ENCODE measurements at regions not wholly inside any gene's neighbourhood (a gene's known extent, or its start where the extent isn't known, plus 50 kb on each side); places are given as distances from the start of the nearest gene placed in this dataset.

GRCh38 chr17:72387487-72387886, 266.7 kb downstream of the SOX9 start:
- H3K36me3 ChIP-seq, result no peaks in the 10 kb centered on the region
- TF ChIP-seq CTCF (IDR thresholded peaks at IDR 0.05), result no peak
- intact Hi-C loops (cut with DNase I), result no loop called here
- H3K27ac ChIP-seq, result no peak overlapping the region
- ATAC-seq, result no peak
- peaks cover 7% of the 10 kb centered on the region for H3K4me1 ChIP-seq
- no peak overlapping the region for H3K4me3 ChIP-seq
- no peaks in the 10 kb centered on the region for H3K9me3 ChIP-seq
- no peak for DNase-seq
- no peaks in the 10 kb centered on the region for H3K27me3 ChIP-seq (ENCODE audit: low read depth)

- no peak for ATAC-seq
- intact Hi-C loops (cut with DNase I), result no loop called here
- no peak for TF ChIP-seq CTCF (IDR thresholded peaks at IDR 0.05)
- H3K4me3 ChIP-seq, result no peak overlapping the region
- H3K9me3 ChIP-seq, result no peaks in the 10 kb centered on the region
- H3K27me3 ChIP-seq (ENCODE audit: low read depth), result no peaks in the 10 kb centered on the region
- H3K36me3 ChIP-seq, result no peaks in the 10 kb centered on the region
- no peak for DNase-seq
- peaks cover 5% of the 10 kb centered on the region for H3K4me1 ChIP-seq
- no peak overlapping the region for H3K27ac ChIP-seq
Observed at GRCh38 chr17:72387969-72388368, 267.1 kb downstream of the SOX9 start.

- no peaks in the 10 kb centered on the region for H3K9me3 ChIP-seq
- no peak for TF ChIP-seq CTCF (IDR thresholded peaks at IDR 0.05)
- DNase-seq (no peak), ATAC-seq (no peak)
- intact Hi-C loops (cut with DNase I), result no loop called here
- no peaks in the 10 kb centered on the region for H3K36me3 ChIP-seq
- H3K27ac ChIP-seq, result no peak overlapping the region
- H3K4me3 ChIP-seq, result no peak overlapping the region
- H3K4me1 ChIP-seq, result no peaks in the 10 kb centered on the region
- no peaks in the 10 kb centered on the region for H3K27me3 ChIP-seq (ENCODE audit: low read depth)
Observed at GRCh38 chr17:72388765-72389473, 268.1 kb downstream of the SOX9 start.

- DNase-seq (no peak), ATAC-seq (no peak)
- intact Hi-C loops (cut with DNase I), result no loop called here
- no peak for TF ChIP-seq CTCF (IDR thresholded peaks at IDR 0.05)
- no peak overlapping the region for H3K4me3 ChIP-seq
- H3K27ac ChIP-seq, result no peak overlapping the region
- no peaks in the 10 kb centered on the region for H3K9me3 ChIP-seq
- H3K27me3 ChIP-seq (ENCODE audit: low read depth), result no peaks in the 10 kb centered on the region
- H3K4me1 ChIP-seq, result no peaks in the 10 kb centered on the region
- no peaks in the 10 kb centered on the region for H3K36me3 ChIP-seq
Observed at GRCh38 chr17:72390675-72391508, 270.1 kb downstream of the SOX9 start.

- Histone ChIP-seq H3K27me3 (ENCODE audit: low read depth) (no peaks in the 10 kb centered on the region), H3K9me3 (no peaks in the 10 kb centered on the region), H3K4me3 (no peak overlapping the region), H3K27ac (no peak overlapping the region), H3K36me3 (no peaks in the 10 kb centered on the region), H3K4me1 (no peaks in the 10 kb centered on the region)
- intact Hi-C loops (cut with DNase I), result no loop called here
- ATAC-seq, result peak in 1 of 2 donors; percentile 52
- DNase-seq, result no peak
- no peak for TF ChIP-seq CTCF (IDR thresholded peaks at IDR 0.05)
Observed at GRCh38 chr17:72392056-72393010, 271.5 kb downstream of the SOX9 start.
